Hypothalamus (tissue), 51 donors: ENCODE measurements at regions not wholly inside any gene's neighbourhood (a gene's known extent, or its start where the extent isn't known, plus 50 kb on each side); places are given as distances from the start of the nearest gene placed in this dataset.

ENCODE experiments used
- DNase-seq, 51 donors: peaks; one replicate each; lab custom pipeline; 2025; lab: John Stamatoyannopoulos, UW

- peak in 2 of 51 donors; percentile 19 to 25 for DNase-seq
Observed at GRCh38 chr16:85348911-85349334, 236.7 kb upstream of the CIBAR2 start.

- DNase-seq = peak in 1 of 51 donors; percentile 17
Observed at GRCh38 chr16:85349365-85350145, 237.3 kb upstream of the CIBAR2 start.

DNA sequence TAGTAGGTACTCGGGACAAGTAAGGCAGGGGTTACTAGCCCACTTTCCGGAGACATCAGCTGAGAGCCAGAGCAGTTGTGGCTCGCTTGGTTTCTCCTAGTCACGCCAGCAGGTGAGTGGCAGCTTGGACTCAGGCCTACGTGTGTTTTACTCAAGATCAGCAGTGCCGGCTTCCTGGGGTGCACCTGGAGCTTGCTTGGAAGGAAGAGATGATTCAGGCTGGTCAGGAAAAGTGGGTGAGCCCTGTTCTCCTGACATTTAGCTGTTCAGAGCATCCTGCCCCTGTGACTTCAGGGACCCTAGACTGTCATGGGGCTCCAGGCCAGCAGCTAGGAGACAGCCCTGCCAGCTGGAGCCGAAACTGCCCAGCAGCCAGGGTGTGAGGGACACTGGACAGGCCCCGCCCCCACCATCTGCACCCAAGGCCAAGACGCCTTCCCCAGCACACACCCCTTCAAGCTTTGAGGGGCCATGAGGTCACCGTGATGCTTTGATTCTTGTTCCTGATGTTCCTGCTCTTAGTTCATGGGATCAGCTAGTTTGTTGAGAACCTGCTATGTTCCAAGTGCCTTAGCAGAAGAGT, 238.0 kb upstream of the CIBAR2 start:
- no peak for DNase-seq

- peak in 49 of 51 donors; percentile 20 to 96 (median 83) for DNase-seq
Observed at GRCh38 chr16:85350973-85351372, 238.7 kb upstream of the CIBAR2 start.

DNA sequence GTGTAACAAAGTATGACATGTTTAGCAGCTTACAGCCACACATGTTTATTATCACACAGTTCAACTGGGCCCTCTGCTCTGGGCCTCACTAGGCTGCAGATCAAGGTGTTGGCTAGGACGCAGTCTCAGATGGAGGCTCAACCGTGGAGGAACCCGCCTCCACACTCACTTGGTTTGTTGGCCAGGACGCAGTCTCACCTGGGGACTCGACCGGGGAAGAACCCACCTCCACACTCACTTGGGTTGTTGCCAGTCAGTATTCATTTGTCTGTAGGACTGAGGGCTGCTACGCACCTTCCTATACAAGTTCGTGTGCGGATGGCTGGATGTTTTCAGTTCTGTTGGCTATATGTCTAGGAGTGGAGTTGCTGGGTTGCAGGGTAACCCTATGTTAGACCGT, 240.7 kb upstream of the CIBAR2 start:
- DNase-seq = no peak

- no peak for DNase-seq
Observed at GRCh38 chr16:85353839-85354685, 241.8 kb upstream of the CIBAR2 start.

GRCh38 chr16:85354686-85355514, 242.6 kb upstream of the CIBAR2 start:
- DNase-seq = no peak

GRCh38 chr16:85355515-85355837, 243.2 kb upstream of the CIBAR2 start:
- DNase-seq = no peak

GRCh38 chr16:85356157-85356556, 243.9 kb upstream of the CIBAR2 start:
- no peak for DNase-seq

GRCh38 chr16:85357323-85357722, 245.1 kb upstream of the CIBAR2 start:
- DNase-seq = no peak

- DNase-seq = no peak
Observed at GRCh38 chr16:85357924-85358505, 245.7 kb upstream of the CIBAR2 start.

DNA sequence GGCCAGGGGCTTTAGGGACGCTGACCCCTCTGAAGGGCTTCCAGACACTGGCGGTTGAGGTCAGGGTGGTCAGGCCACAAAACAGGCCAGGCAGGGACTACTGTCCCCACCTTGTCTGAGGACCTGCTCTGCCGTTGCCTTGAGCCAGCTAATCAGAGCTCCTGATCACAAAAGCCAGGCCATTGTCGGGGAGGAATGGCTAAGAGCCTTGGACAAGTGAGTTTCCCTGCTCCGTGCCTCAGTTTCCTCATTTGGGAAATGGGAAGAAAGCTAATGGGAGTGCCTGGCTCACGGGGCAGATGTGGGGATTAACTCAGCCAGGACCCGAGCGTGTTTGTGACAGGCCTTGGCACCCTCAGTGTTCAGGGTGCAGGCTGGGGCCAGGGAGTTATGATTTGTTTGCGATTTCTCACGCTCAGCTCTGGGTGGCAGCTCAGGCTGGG, 246.5 kb upstream of the CIBAR2 start:
- DNase-seq = no peak

DNA sequence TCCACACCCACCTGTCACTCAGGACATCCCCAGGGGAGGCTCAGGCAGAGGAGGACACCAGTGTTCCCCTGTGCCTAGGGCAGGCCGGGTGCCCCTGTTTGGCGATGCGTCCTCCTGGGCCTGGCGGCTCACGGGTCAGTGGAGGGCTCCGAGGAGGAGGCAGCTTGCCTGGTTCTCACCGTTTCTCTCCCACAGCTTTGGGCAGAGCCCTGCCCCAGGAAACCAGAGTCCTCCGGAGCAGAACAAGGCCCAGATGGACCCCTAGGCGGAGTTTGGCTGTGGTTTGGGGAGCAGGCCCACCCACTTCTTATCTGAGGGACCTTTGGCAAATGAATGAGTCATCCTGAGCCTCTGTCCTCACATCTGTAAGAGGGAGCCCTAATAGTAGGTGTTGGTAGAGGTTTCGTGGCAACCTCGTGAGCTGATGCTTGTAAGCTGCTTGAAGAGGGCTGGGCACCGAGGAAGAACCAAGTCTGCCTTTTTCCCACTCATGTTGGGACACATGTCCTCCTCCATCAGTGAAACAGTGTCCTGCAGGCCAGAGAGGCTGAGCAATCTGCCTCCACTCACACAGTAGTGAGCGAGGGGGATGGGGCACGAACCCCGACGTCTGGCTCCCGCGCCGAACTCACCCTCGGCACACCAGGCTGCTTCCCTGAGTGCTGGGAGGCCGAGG, 247.0 kb upstream of the CIBAR2 start:
- no peak for DNase-seq

DNA sequence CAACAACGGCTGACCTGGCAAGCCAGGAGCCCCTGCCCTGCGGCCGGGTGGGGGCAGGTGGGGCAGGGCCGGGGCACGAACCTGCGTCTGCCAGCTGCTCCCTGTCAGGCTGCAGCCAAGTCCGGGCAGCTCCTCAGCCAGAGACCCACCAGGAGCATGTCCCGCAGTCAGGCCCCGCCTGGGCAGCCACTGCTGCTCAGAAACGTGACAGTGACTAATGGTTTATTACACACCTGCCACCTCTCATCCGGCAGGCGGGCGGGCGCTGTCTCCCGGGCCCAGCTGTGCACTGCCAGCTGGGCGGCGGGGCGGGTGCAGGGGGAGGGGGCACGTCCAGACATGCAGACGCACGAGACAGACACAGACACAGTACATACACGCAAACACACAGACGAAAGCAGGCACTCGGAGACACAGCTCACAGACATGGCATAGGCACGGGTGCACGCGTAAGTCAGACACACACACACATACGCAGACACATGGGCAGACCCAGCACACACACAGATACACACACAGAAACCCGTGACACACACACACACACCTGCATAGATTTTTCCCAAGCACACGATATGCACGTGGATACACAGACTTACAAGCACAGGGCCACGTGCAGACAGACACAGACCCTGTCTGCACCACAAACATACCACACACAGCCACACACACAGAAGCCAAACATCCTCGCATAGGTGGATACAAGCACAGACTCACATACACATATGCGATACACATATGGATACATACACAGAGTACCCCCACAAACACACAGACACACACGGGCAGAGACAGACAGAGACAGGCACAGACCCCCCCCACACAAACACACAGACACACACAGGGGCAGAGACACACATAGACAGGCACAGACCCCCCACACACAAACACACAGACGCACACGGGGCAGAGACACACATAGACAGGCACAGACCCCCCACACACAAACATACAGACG, 248.3 kb upstream of the CIBAR2 start:
- no peak for DNase-seq

- DNase-seq = no peak
Observed at GRCh38 chr16:85361441-85362118, 249.3 kb upstream of the CIBAR2 start.

- no peak for DNase-seq
Observed at GRCh38 chr16:85362443-85362842, 250.2 kb upstream of the CIBAR2 start.

- no peak for DNase-seq
Observed at GRCh38 chr16:85363427-85363826, 249.7 kb upstream of the GSE1 start.

DNA sequence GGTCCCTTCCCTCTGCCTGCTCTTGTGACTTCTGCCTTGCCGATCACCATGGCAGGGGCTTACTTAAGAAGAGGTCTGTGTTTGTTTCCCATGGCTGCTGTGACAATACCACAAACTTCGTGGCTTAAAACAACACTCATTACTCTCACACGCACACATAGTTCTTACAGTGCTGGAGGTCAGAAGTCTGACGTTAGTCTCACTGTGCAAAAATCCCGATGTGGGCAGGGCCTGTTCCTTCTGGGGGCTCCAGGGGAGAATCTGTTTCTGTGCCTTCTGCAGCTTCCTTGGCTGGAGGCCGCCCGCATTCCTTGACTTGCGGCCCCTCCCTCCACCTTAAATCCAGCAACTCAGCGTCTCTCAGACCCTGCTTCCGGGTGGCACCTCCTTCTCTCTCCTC, 249.2 kb upstream of the GSE1 start:
- DNase-seq = no peak
